ENCODE measurements at regions not wholly inside any gene's neighbourhood (a gene's known extent, or its start where the extent isn't known, plus 50 kb on each side); places are given as distances from the start of the nearest gene placed in this dataset.

- TF ChIP-seq MXI1 (IDR thresholded peaks at IDR 0.05; ENCODE audit: low read depth, low read length) (no peak), MAX (IDR thresholded peaks at IDR 0.05; ENCODE audit: low read depth, low read length) (no peak), JUND (IDR thresholded peaks at IDR 0.05; ENCODE audit: low read depth, low read length) (no peak)
Measured at GRCh38 chr10:24006741-24007140, 202.2 kb upstream of the KIAA1217 start (continued).

- Histone ChIP-seq H3K36me3 (ENCODE audit: control insufficient read depth in 2 of 2, insufficient read depth in 2 of 2, low read length in 1 of 2) (no peaks in the 10 kb centered on the region), H4K20me1 (ENCODE audit: control insufficient read depth, insufficient read depth) (no peaks in the 10 kb centered on the region), H2AFZ (ENCODE audit: control insufficient read depth, low read depth, low read length) (no peak overlapping the region), H3K27ac (ENCODE audit: control insufficient read depth, insufficient read depth) (no peak overlapping the region), H3K27me3 (replicated peaks in 1 of 2; ENCODE audit: control insufficient read depth in 2 of 2, insufficient read depth in 2 of 2, low read length in 1 of 2) (no peaks in the 10 kb centered on the region), H3K4me1 (ENCODE audit: control insufficient read depth, insufficient read depth, low read length) (no peaks in the 10 kb centered on the region), H3K9me3 (replicated peaks; ENCODE audit: control insufficient read depth, insufficient read depth, low read length) (no peaks in the 10 kb centered on the region), H3K79me2 (ENCODE audit: control insufficient read depth, insufficient read depth, low read length) (no peaks in the 10 kb centered on the region), H3K4me2 (ENCODE audit: control insufficient read depth, insufficient read depth) (no peak overlapping the region), H3K9ac (ENCODE audit: control insufficient read depth, insufficient read depth, low read length) (no peak overlapping the region), H3K4me3 (no peak overlapping the region)
- CTCF ChIA-PET: interaction anchor here (3.6 kb wide), 1 partner anchor 14 kb away, joined by 19 read pairs; no protein-coding TSS in a partner anchor
- RAD21 ChIA-PET (ENCODE audit: unreplicated experiment): interaction anchor here (1.5 kb wide), 1 partner anchor 14 kb away, joined by 4 read pairs; no protein-coding TSS in a partner anchor
- intact Hi-C loops (cut with micrococcal nuclease; ENCODE audit: unreplicated experiment) (no loop called here), in situ Hi-C loops (cut with MboI) (no loop called here)
- WGBS (ENCODE audit: insufficient coverage, insufficient replicate concordance, low lambda C conversion rate, missing lambda C conversion rate): 5% methylated on average over 3 of the region's 3 CpGs
- no peak for FAIRE-seq
- TF ChIP-seq HDAC2 (IDR thresholded peaks at IDR 0.05) (no peak), NR2C2 (IDR thresholded peaks at IDR 0.05; ENCODE audit: borderline replicate concordance, control insufficient read depth, insufficient read length, low read depth) (no peak), USF2 (IDR thresholded peaks at IDR 0.05; ENCODE audit: borderline replicate concordance, low read depth, low read length) (no peak), SREBF1 (IDR thresholded peaks at IDR 0.05; ENCODE audit: low read length) (no peak), CTCF (IDR thresholded peaks at IDR 0.05 in 2 of 3, conservative IDR thresholded peaks at IDR 0.05 in 1 of 3; ENCODE audit: control insufficient read depth in 2 of 3, extremely low read depth in 1 of 3, insufficient read depth in 1 of 3, low read depth in 3 of 3, low read length in 3 of 3) (no peak), GABPA (IDR thresholded peaks at IDR 0.05; ENCODE audit: low read depth) (no peak), ZBED1 (IDR thresholded peaks at IDR 0.05; ENCODE audit: borderline replicate concordance) (no peak)
- SMC1A ChIA-PET (ENCODE audit: uncharacterized antibody, unreplicated experiment): no interaction called here
- POLR2A ChIA-PET: no interaction called here
- no peak for DNase-seq (ENCODE audit: low read depth, low spot score)
- BruUV-seq (replicated peaks): no TSS peak
- no peak for ATAC-seq
Measured at GRCh38 chr10:24007359-24007758, 201.6 kb upstream of the KIAA1217 start.

All from GM12878 (cell line).